HepG2 (cell line): ENCODE measurements at regions not wholly inside any gene's neighbourhood (a gene's known extent, or its start where the extent isn't known, plus 50 kb on each side); places are given as distances from the start of the nearest gene placed in this dataset.

ENCODE experiments used
- ATAC-seq: fragments of 200-7000 bp; cut with Tn5 transposase; 3 replicates; pipeline ENCODE4 v1.9.1; 2020; ENCODE audit warnings: mild to moderate bottlenecking, moderate library complexity
- BruUV-seq: library from RNA; stranded (reverse); fragments of 400-500 nt; replicated peaks from 2 replicates; lab custom pipeline; 2021; lab: Mats Ljungman, UMichigan
- CTCF ChIA-PET: fragments of 300-600 bp; formaldehyde crosslinking; extraction: SDS; loops from one replicate; lab custom pipeline; 2021; ENCODE audit warnings: low total read pairs, inconsistent platforms, low intra/inter-chr PET ratio; lab: Yijun Ruan, JAX
- POLR2A ChIA-PET: fragments of 350-600 bp; sonication (Branson Sonifier 250); formaldehyde crosslinking; loops from one replicate; lab custom pipeline; 2020; ENCODE audit warnings: antibody characterized with exemption, inconsistent platforms; lab: Yijun Ruan, JAX
- DNase-seq: peaks from one replicate; pipeline ENCODE4 v3.0.0-alpha.2; 2015; ENCODE audit warnings: low spot score
- FAIRE-seq: peaks from 3 replicates; lab custom pipeline; 2011; peaks lifted over from hg19 to GRCh38; lab: Jason Lieb, UNC
- H2AFZ ChIP-seq: one replicate; pipeline ENCODE4 v1.6.1; 2011; ENCODE audit warnings: low read length, inconsistent platforms
- H3K27ac ChIP-seq: fragments of 300-600 bp; 3 replicates; pipeline ENCODE4 v1.8.0; 2011; ENCODE audit warnings: mixed run types, mild to moderate bottlenecking, mixed read lengths, low read length, inconsistent platforms; ENCODE audit not compliant: insufficient read depth; ENCODE audit errors: extremely low read length
- H3K27me3 ChIP-seq, 2 experiments: fragments of 200-600 bp in 1 of 2; 2 replicates in 1 of 2; 3 replicates in 1 of 2; pipeline versions ENCODE4 v1.6.0 to v1.8.0; 2011; ENCODE audit warnings: low read length in 2 of 2, mild to moderate bottlenecking in 2 of 2, moderate library complexity in 2 of 2, inconsistent platforms in 1 of 2; ENCODE audit not compliant: insufficient read depth in 2 of 2, control insufficient read depth in 1 of 2
- H3K36me3 ChIP-seq, 2 experiments: fragments of 200-600 bp in 1 of 2; replicated peaks in 1 of 2; 2 replicates in 1 of 2; 3 replicates in 1 of 2; pipeline versions ENCODE4 v1.5.1 to v1.8.0; 2011; ENCODE audit warnings: low read length in 2 of 2, inconsistent platforms in 1 of 2; ENCODE audit not compliant: insufficient read depth in 2 of 2, control insufficient read depth in 1 of 2
- H3K4me1 ChIP-seq: 2 replicates; pipeline ENCODE4 v1.5.1; 2012; ENCODE audit warnings: low read length, inconsistent platforms; ENCODE audit not compliant: insufficient read depth
- H3K4me2 ChIP-seq: 2 replicates; pipeline ENCODE4 v1.6.0; 2011; ENCODE audit warnings: low read depth, low read length, inconsistent platforms
- H3K4me3 ChIP-seq, 3 experiments: fragments of 200-600 bp in 1 of 3; sonication (generic), shearing (Covaris generic) in 1 of 3; replicated peaks in 1 of 3; 2 replicates each; pipeline ENCODE4 v1.5.1; 2011 to 2016; ENCODE audit warnings: low read length in 3 of 3, inconsistent platforms in 2 of 3, low read depth in 2 of 3, mild to moderate bottlenecking in 2 of 3, control low read depth in 1 of 3, mixed read lengths in 1 of 3; ENCODE audit not compliant: insufficient read depth in 1 of 3
- H3K79me2 ChIP-seq: one replicate; pipeline ENCODE4 v1.6.1; 2011; ENCODE audit warnings: low read length, inconsistent platforms; ENCODE audit not compliant: insufficient read depth
- H3K9ac ChIP-seq: 2 replicates; pipeline ENCODE4 v1.6.0; 2011; ENCODE audit warnings: mild to moderate bottlenecking, low read depth, low read length, inconsistent platforms; ENCODE audit not compliant: insufficient read depth
- H3K9me3 ChIP-seq: 2 replicates; pipeline ENCODE4 v1.5.1; 2012; ENCODE audit warnings: mild to moderate bottlenecking, low read length
- H4K20me1 ChIP-seq: 2 replicates; pipeline ENCODE4 v1.6.0; 2011; ENCODE audit warnings: inconsistent platforms, mild to moderate bottlenecking, low read length, moderate library complexity; ENCODE audit not compliant: insufficient read depth
- CEBPZ ChIP-seq: IDR thresholded peaks from 2 replicates; pipeline ENCODE4 v1.6.1; 2012; ENCODE audit warnings: low read length, improper control_type of control experiment
- IKZF1 ChIP-seq: fragments of 450-650 bp; IDR thresholded peaks from 2 replicates; pipeline ENCODE4 v1.7.1; 2016
- KLF16 ChIP-seq, 2 experiments: sonication (generic) in 1 of 2; formaldehyde crosslinking in 1 of 2; IDR thresholded peaks; 2 replicates each; pipeline versions ENCODE4 v1.6.1 to v1.8.0; 2016 to 2023; ENCODE audit warnings: missing genetic modification reagents in 2 of 2, missing compliant biosample characterization in 1 of 2
- MNT ChIP-seq: fragments of 450-650 bp; IDR thresholded peaks from 2 replicates; pipeline ENCODE4 v1.6.1; 2016
- ZFP82 ChIP-seq: sonication (generic); formaldehyde crosslinking; IDR thresholded peaks from 2 replicates; pipeline ENCODE4 v1.5.1; 2020; ENCODE audit warnings: mild to moderate bottlenecking, missing genetic modification reagents, borderline replicate concordance
- WGBS: methylation state at CpG from one replicate; pipeline ENCODE4 v1.1.6; 2017; ENCODE audit warnings: low lambda C conversion rate; 5-methylcytosine and 5-hydroxymethylcytosine counted together
- in situ Hi-C: cut with HindIII; loops from 2 replicates; pipeline ENCODE4 v1.10.0; 2017; ENCODE audit warnings: low pct_unique_long_range_greater_than_20kb; ENCODE audit not compliant: extremely low pct_ligation_motif_present
- intact Hi-C: fragments of 100-400 bp; cut with micrococcal nuclease; formaldehyde crosslinking; loops from one replicate; pipeline ENCODE4 v1.10.0; 2022; ENCODE audit not compliant: unreplicated experiment

- WGBS = 22% methylated on average over 5 of the region's 5 CpGs
- no peaks in the 10 kb centered on the region for H3K4me1 ChIP-seq
These were observed 160.9 kb upstream of the FOXF1 start for GRCh38 chr16:86349338-86349900.

GRCh38 chr16:86350289-86350688 is 160.0 kb upstream of the FOXF1 start:
- Histone ChIP-seq H3K4me2 (no peak overlapping the region), H3K9ac (no peak overlapping the region), H3K27me3 (peaks cover 4 to 81% of the 10 kb centered on the region in 2 experiments; a peak in 4 of 5 replicates), H3K4me3 (no peak overlapping the region), H4K20me1 (no peaks in the 10 kb centered on the region), H3K4me1 (no peaks in the 10 kb centered on the region), H2AFZ (no peak overlapping the region), H3K36me3 (no peaks in the 10 kb centered on the region), H3K27ac (no peak overlapping the region), H3K9me3 (0 out of 2 replicates have a peak, but pooled peaks cover under 1% of the 10 kb centered on the region), H3K79me2 (no peaks in the 10 kb centered on the region)
- DNase-seq (no peak), FAIRE-seq (no peak), ATAC-seq (no peak)
- in situ Hi-C loops (no loop called here), intact Hi-C loops (no loop called here)
- POLR2A ChIA-PET = no interaction called here
- CTCF ChIA-PET = no interaction called here
- 5% methylated on average over 5 of the region's 5 CpGs for whole genome bisulfite sequencing
- BruUV-seq = no TSS peak
- TF ChIP-seq CEBPZ (no peak), KLF16 (CRISPR knock-in tag; IDR thresholded peaks at IDR 0.05) (no peak), ZFP82 (no peak)

More at GRCh38 chr16:86349338-86349900, 160.9 kb upstream of the FOXF1 start:
- Histone ChIP-seq H3K79me2 (no peaks in the 10 kb centered on the region), H4K20me1 (no peaks in the 10 kb centered on the region; the same call in 1 of the 2 replicates), H3K4me3 (no peak overlapping the region), H3K9ac (no peak overlapping the region), H2AFZ (no peak overlapping the region), H3K4me2 (no peak overlapping the region), H3K36me3 (no peaks in the 10 kb centered on the region), H3K9me3 (no peaks in the 10 kb centered on the region), H3K27me3 (peaks cover 4 to 83% of the 10 kb centered on the region in 2 experiments; a peak in 4 of 5 replicates), H3K27ac (no peak overlapping the region)
- DNase-seq (no peak), ATAC-seq (no peak), FAIRE-seq (no peak)
- TF ChIP-seq MNT (peak; percentile 47), IKZF1 (no peak)
- intact Hi-C loops = no loop called here
- in situ Hi-C loops = no loop called here
- ChIA-PET POLR2A (no interaction called here), CTCF (no interaction called here)
- BruUV-seq = no TSS peak
